HG02884 (cell line): ENCODE measurements at regions not wholly inside any gene's neighbourhood (a gene's known extent, or its start where the extent isn't known, plus 50 kb on each side); places are given as distances from the start of the nearest gene placed in this dataset.
"Not testable (repeated sequence)": the region's sequence is repeated elsewhere in the genome, so short reads cannot be mapped to it uniquely, and the experiment has no call there.

Experiments
- ATAC-seq: cut with Tn5 transposase; IDR thresholded peaks from one replicate; pipeline ENCODE4 v1.9.1; 2021; ENCODE audit warnings: mild to moderate bottlenecking, moderate library complexity; ENCODE audit not compliant: unreplicated experiment

DNA sequence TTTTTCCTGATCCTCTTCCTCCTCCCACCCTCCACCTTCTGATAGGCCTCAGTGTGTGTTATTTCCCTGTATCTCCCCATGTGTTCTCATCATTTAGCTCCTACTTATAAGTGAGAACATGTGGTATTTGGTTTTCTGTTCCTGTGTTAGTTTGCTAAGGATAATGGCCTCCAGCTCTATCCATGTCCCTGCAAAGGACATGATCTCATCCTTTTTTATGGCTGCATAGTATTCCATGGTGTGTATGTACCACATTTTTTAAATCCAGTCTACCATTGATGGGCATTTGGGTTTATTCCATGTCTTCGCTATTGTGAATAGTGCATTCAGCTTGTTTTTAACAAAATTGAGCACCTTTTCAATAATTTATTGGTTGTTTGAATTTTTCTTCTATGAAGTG, 130.8 kb upstream of the ARHGAP20 start:
- ATAC-seq, result not testable (repeated sequence)

DNA sequence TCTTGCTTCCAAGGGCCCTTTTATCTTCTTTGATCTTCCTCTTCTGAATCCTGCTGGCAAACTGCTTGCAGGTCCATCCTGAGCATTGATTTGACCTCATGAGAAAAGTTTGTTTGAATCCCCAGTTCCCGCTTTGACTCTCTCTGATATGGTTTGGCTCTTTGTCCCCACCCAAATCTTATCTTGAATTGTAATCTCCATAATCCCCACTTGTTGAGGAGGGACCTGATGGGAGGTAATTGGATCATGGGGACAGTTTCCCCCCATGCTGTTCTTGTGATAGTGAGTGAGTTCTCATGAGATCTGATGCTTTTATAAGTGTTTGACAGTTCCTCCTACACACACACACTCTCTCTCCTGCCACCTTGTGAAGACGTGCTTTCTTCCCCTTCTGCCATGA, 126.6 kb upstream of the ARHGAP20 start:
- ATAC-seq, result no peak

DNA sequence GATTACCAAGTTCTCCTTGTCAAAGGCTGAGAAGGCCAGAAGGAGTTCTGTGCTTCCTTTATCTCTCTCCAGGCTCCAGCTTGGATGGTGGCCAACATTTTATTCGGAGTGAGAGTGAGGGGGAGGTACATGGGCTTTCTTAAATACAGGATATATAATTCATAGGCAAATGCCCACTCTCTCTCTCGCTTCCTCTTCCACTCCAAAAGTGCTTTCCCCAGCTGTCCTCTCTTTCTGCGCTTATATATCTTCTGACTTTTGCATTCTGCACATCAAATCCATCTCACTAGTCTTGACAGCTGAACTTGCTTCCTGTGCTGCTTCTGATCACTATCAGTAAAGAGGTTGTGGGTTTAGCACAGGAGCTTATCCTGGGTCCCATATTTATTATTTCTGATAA, 125.4 kb upstream of the ARHGAP20 start:
- ATAC-seq, result no peak

DNA sequence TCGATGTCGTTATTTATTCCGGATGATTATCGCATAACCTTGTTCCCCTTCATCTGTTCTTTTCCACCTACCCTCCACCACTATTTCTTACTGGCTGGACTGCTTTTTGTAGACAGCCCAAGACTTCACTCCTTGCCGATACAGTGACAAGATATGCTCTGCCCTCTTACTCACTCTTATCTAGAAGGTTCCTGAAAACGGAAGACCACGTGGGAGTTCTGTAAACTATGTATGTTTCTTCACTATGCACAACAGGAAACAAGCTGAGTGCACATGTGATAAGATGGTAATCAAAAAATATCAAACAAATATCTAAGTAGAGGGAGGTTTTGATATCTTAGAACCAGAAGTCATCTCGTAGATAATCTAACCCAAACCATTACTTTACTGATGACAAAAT, 122.9 kb upstream of the ARHGAP20 start:
- no peak for ATAC-seq

DNA sequence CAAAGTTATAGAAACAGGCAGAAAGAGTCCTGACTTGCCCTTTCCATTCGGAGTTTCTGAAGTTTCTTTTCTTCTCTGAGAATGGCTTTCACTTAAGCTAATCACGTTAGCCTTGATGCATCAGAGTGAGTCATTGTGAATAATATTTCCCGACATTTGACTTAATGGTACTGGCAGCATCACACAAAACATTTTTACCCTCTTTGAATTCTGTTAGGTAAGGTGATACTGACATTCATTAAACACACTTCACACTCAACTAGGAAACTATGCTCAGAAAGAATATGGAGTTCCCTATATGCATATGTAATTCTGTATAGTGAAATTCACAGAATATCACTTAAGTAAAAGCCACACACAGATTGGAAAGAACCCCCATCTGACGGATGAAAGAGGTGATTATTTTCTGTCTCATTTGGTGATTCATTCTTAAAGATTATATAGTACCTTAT, 120.8 kb upstream of the ARHGAP20 start:
- no peak for ATAC-seq

DNA sequence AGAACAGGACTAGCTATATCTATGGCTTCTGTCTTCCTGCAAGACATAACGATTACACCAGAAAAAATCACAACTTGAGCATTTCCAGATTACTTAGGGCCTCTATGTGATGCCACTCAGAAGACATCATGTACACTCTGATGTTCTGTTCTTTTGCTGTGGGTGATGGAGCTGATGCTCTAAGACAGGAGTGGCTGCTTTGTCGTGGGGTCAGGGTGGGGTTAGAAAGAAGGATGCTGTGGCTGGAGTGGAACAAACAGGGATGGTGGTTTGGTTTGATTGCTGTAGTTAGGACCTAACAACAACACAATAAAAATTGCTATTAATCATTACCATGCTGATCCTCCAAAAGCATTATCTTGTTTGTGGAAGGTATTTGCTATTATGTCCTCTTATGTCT, 120.3 kb upstream of the ARHGAP20 start:
- no peak for ATAC-seq

DNA sequence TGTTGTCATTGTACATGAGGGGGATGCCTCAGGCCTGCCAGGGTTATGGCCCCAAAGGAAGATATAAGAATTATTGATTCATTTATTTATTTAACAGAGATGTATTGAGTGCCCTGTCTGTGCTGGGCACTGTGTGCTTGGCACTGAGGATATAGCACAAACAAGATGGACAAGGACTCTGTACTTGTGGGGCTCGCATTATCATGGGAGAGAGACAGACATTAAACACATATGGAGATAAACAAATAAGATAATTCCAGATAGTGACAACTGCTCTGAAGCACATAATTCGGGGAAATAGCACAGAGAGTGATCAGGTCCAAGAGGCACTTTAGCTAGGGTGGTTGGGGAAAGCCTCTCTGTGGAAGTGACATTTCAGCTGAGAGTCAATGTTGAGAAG, 119.8 kb upstream of the ARHGAP20 start:
- ATAC-seq, result no peak

DNA sequence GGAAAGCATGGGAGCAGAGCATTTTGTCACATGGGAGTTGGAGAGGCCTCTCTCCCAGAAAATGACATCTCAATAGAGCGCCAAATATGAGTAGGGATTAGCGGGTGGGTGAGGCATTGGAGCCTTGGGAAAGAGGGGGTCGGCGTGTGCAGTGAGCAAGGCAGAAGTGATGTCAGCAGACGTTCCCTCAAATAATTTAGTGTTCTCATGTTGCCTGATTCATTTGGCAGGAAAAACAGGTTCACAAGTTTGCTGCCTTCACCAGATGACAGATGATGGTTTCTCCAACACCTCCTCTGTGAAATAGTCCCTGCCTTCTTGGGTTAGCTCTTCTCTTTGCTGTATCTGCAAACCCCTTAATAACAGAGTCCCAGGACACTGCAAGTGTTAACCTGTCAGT, 118.5 kb upstream of the ARHGAP20 start:
- no peak for ATAC-seq

DNA sequence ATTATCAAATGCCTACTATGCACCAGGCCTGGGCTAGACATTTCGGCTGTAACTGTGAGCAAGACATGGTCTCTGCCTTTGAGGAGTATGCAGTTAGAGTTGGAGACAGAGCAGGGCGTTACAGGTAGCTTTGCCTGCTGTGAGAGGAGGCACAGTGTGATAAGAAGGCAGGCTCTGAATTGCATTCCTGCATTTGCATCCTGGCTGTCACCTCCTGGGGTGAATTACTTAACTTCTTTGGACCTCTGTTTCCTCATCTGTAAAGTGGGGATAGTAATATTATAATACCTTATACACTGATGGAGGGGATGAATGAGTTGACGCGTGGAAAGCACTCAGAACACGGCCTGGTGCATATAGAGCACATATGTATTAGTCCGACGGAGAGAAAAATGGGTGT, 118.1 kb upstream of the ARHGAP20 start:
- ATAC-seq, result no peak

DNA sequence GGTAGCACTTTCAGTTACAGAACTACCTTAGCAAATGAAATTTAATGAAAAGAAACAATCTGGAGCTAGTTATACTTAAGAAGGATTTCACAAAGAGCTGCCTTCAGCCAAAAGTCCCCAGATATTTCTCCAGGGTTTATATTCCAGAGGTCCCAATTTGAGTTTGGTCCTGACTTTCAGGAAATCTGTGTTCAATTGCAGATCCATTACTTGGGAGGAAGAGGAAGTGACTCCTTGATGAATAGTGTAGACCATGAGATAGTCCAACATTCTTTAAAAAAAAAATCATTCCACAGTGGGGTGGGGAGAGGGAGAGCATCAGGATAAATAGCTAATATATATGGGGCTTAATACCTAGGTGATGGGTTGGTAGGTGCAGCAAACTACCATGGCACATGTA, 117.6 kb upstream of the ARHGAP20 start:
- no peak for ATAC-seq

DNA sequence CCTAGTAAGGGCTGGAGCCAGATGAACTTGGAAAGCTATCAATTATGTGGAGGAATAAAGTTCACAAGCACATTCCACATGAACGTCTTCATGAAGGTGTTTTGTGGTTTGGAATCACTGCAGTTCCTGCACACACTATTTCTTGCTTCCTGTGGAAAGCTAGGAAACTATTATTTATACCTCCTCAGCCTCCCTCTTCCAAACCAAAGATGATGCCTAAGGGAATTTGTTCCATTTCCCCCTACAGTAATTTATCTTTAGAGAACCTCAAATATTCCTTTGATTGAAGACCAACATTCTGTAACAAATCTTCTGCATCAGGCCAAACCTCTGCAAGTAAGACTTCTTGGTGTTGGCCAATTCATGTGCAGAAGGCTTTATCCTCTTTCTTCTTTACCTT, 115.8 kb upstream of the ARHGAP20 start:
- no peak for ATAC-seq

DNA sequence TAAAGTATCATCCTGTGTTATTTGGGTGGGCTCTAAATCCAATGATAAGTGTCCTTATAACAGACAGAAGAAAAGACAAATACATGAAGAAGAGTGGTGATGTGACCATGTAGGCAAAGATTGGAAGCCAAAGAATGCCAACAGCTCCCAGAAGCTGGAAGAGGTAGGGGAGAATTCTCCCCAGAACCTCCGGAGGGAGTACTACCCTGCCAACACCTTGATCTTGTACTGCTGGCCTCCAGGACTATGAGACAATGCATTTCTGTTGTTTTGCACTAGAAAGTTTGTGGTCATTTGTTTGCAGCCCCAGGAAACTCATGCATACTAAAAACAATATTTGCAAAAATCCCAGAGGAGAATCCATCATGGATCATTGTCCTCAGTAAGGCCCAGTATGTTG, 115.0 kb upstream of the ARHGAP20 start:
- ATAC-seq, result no peak

DNA sequence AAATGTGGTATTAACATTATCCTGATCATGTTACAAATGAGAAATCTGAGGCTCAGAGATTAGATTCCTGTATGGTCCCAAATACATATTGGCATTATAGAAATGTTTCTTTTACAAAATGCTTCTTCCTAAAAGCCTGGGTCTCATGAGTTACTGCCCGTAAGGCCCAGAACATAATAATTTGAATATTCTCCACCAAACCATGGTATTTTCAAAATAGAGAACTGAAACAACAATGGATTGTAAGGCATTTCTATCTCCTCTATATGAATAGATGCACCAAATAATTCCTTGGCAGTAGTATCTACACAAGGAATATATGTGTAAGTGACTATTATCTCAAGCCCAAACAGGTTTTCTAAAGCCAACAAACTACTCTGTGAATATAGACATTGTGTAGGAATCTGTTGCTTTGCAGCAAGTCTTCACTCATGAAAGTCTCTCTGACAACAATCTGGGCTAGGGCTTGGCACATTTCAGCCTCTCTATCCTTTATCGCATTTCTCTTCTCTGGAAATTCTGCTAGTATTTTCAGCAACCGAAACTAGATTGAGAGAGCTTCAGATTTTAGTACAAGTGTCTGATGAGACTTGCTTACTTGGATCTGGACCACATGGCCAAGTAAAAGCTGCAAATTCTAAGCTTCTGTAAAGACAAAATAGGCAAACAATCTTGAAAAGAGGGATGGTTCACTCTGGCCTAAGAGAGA, 112.8 kb upstream of the ARHGAP20 start:
- no peak for ATAC-seq

DNA sequence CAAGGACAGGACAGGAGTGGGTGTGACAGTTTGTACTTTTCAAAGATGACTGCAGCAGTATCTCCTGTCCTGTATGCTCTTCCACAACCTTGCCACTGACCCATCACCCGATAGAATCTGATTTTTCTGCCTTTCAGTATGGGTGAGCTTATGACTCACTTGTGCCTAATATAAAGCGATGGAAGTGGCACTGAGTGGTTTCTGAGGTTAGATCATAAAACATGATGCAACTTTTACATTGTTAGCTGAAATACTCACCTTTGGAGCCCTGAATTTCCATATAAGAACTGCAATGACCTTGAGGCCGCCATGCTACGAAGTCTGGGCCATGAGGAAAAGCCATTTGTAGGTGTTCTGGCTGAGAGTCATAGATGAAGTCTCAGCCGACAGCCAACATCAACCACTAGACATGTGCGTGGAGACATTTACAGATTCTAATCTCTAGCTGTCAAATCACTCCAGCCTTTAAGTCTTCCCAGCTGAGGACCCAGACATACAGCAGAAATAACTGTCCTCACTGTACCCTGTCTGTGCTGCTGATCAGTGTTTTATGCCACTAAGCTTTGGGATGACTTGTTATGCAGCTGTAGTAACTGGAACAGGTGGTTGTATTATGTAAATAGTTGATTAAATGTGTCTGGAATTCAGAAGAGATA, 105.9 kb upstream of the ARHGAP20 start:
- no peak for ATAC-seq

DNA sequence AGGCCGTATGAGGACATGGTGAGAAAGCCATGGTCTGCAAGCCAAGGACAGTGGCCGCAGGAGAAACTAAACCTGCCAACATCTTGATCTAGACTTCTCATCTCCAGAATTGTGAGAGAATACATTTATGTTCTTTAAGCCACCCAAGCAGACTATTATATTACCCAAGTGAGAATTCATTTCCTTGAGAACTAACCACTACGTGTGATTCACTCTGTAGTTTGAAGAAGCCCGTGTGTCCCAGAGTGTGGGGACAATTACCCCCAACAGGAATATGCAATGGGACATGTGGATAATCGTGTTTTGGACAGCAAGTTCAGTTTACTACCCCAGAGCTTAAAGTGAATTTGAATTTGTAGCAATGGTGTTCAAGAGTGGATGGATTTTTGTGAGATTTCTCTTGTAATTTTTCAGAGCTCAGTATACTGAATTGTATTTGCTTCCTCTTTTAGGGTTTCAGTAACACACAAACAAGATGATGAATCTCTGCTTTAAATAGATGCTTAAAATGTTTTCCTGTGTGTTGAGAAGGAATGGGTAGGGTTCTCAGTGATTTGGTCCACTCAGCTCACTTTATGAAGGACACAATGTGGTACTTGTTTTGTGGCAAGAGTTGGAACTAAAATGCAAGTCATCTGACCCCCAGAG, 100.0 kb upstream of the ARHGAP20 start:
- no peak for ATAC-seq

DNA sequence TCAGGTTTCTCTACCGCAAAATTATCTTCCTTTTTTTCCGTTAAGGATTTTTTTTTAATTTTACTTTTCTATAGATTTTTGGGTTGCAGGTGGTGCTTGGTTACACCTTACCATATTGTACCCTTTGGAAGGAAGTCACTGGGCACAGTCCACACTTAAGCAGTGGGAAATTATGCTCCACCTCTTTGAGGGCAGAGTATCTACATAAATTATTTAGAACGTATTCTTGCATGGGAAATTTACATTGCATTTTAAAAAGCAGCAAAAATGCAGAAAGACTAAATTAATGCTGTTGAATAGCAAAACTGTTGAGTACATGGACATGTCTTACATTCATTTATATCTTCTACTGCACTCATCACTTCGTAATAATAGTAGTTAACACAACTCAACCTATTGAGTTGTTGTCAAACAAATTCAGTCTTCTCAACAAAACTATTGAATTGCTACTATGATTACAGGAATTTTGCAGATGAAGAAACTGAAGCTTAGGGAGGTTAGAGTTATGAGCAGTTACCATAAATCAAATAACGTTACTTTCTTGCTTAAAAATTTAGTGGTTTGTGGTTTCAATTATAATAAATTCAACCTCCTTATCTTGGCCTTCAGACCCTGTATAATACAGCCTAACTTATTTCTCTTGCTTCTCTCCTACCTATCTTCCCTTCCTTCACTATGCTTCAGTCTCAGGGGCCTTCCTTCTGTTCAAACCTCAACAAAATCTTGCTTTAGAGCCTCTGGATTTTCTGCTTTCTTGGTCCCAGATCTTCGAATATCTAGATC, 97.4 kb upstream of the ARHGAP20 start:
- no peak for ATAC-seq

DNA sequence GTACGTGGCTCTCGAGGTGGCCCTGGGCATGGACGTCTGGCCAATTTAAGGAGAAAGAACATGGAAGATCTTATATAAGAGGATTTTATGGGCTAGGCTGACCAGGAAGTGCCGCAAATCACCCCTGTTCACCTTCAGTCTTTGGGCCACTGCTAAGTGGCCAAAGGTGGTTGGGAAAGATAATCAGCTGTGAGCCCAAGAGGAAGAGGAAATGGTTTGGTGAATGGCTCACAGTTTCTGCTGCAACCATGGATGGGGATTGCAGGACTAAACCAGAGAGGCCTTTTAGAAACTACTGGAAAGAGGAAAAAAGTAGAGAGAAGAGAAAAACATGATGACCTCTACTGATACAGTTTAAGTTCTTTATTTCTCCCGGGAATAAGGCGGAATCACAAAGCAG, 96.0 kb upstream of the ARHGAP20 start:
- ATAC-seq, result no peak

DNA sequence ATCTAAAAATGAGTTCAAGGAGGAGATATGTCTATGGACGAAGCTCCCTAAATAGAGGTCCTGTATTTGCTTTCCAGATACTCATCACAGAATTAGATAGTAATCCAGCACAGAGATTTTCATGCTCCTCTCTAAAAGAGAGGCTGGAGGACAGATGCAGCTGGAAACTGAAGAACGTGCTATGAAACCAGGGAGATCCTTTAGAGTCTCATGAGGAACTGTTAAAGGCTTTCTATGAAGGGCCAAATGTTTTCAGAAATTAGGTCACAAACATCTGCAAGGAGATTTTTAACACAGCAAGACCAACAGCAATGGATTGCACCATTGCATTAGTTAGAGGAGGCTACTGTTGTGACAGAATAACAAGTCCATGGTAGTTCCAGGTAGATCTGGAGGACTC, 95.6 kb upstream of the ARHGAP20 start:
- no peak for ATAC-seq

DNA sequence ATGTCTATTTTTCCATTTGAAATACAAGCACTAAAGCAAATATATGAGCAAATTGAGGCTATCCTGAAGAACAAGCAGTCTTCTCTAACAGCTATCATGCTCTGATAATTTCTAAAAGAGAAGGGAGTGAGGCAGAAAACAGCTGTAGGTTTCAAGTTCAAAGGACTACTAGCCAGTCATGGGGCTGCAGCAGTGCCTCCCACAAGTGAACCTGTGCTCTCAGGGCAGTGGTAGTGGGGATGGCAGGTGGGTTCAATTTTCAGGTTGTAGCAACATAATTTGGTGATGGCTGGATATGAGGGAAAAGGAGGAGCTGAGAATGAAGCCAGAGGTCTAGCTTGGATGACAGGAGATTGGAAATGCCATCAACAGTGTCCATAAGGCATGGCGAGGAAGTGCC, 93.5 kb upstream of the ARHGAP20 start:
- no peak for ATAC-seq

DNA sequence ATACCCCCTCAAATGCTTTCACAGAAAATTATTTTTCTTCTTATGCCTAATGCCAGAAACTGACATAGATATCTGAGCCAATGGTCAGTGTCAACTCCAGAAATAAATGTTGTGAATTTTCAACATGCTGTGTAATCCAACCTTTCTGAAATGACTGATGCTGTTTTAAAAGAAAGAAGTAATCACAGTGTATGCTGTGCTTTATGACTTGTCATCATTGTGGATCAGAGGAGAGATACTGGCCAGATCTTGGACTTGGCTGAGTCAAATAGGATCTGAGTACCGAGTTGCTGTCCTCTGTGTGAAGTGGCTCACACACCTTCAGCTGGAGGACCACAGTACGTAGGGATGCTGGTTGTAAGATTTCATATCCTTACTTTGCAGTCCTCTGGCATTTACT, 89.9 kb upstream of the ARHGAP20 start:
- ATAC-seq, result no peak

DNA sequence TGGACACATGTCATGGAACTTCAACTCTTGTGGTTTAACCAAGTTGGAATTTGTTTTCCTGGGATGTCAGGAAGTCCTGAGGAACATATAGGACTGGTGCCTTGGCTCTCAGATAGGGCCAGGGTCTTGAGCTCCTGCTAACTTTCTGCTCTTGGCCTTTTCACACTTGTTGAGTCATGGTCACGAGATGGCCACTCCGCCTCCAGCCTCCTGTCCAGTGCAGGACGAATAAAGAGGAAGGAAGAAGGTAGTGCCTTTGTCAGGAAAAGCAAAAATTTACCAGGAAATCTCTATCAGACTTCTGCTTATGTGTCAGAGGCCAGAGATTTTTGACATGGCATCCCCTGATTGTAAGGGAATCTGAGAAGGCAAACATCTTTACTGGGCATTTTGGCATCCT, 89.1 kb upstream of the ARHGAP20 start:
- no peak for ATAC-seq
